ENCODE measurements at regions not wholly inside any gene's neighbourhood (a gene's known extent, or its start where the extent isn't known, plus 50 kb on each side); places are given as distances from the start of the nearest gene placed in this dataset.

DNA sequence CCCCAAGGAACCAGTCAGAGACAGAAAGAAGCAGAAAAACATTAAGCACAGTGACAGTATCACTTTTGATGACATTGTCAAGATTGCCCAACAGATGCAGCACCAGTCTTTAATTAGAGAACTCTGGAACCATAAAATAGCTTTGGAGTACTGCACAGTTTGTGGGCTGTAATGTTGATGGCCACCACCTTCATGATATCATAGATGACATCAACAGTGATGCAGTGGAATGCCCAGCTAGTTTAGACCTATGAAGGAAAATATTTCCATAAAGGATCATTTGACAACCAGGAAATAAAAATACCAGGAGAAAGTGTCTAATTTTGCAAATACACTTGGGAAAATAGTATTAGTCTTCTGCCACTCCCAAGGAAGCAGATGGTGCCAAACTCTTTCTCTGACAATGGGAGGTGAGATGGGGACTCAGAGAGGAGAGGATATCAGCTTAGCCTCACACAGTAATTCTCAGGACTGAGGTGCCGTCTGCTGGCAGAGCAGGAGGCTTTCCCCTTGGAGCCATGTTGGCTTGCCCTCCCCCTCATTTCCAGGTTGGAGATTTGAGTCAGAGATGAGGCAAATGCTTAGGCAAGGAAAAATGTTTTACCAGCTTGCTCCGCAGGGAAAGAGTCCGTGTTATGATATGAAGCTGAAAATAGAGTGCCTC, 107.5 kb upstream of the CELF4 start:
- peaks cover 10% of the 10 kb centered on the region for H3K9me3 Mint-ChIP-seq

DNA sequence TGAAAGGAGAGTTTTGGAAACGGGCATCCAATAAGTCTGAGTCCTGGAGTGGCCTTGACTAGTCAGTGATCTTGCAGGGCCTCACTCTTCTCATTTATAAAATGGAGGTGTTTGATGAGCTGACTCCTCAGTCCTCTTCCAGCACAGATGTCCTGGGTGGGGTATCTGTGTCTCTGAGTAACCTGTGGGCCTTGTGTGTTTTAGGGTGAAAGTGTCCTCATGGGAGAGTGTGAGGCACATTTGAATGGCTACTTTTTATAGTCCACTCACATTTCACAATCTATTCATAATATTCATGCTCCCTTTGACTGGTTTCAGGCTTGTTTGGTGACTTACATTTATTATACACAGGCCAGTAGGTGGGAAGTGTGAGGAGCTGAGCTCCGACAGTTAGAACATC, 106.4 kb upstream of the CELF4 start:
- no peak overlapping the region for H3K4me3 Mint-ChIP-seq
- H3K27ac Mint-ChIP-seq: no peak overlapping the region
- H3K36me3 Mint-ChIP-seq (ENCODE audit: low read depth): no peaks in the 10 kb centered on the region
- TF ChIP-seq, protein P1, sequence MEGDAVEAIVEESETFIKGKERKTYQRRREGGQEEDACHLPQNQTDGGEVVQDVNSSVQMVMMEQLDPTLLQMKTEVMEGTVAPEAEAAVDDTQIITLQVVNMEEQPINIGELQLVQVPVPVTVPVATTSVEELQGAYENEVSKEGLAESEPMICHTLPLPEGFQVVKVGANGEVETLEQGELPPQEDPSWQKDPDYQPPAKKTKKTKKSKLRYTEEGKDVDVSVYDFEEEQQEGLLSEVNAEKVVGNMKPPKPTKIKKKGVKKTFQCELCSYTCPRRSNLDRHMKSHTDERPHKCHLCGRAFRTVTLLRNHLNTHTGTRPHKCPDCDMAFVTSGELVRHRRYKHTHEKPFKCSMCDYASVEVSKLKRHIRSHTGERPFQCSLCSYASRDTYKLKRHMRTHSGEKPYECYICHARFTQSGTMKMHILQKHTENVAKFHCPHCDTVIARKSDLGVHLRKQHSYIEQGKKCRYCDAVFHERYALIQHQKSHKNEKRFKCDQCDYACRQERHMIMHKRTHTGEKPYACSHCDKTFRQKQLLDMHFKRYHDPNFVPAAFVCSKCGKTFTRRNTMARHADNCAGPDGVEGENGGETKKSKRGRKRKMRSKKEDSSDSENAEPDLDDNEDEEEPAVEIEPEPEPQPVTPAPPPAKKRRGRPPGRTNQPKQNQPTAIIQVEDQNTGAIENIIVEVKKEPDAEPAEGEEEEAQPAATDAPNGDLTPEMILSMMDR (conservative IDR thresholded peaks at IDR 0.05): no peak
- peaks cover 10% of the 10 kb centered on the region for H3K9me3 Mint-ChIP-seq
- H3K27ac ChIP-seq (ENCODE audit: low read depth, low read length): no peak overlapping the region
- H3K4me3 ChIP-seq (ENCODE audit: low read length): no peak overlapping the region
- peaks cover 4% of the 10 kb centered on the region for H3K27me3 Mint-ChIP-seq (ENCODE audit: insufficient read depth)
- H3K36me3 ChIP-seq (ENCODE audit: control insufficient read depth, insufficient read depth, low read length): no peaks in the 10 kb centered on the region
- H3K9me3 ChIP-seq (ENCODE audit: control insufficient read depth, low read length): peaks cover 11% of the 10 kb centered on the region
- 93 to 100% methylated on average over 2 of the region's 2 CpGs for WGBS, 2 experiments (ENCODE audit: insufficient coverage in 1 of 2, insufficient read length in 1 of 2)
- H3K27me3 ChIP-seq (ENCODE audit: control insufficient read depth, insufficient read depth, low read length, poor library complexity, severe bottlenecking): no peaks in the 10 kb centered on the region
- H3K4me1 Mint-ChIP-seq: peaks cover 13% of the 10 kb centered on the region
- no peak overlapping the region for H3K9ac ChIP-seq (ENCODE audit: extremely low read depth, low read length, poor library complexity, severe bottlenecking)
- DNase-seq: no peak
- peaks cover 6% of the 10 kb centered on the region for H3K4me1 ChIP-seq (ENCODE audit: control insufficient read depth, insufficient read depth, low read length)

More for the DNA sequence above, 107.5 kb upstream of the CELF4 start:
- Histone ChIP-seq H3K4me3 (ENCODE audit: low read length) (no peak overlapping the region), H3K27ac (ENCODE audit: low read depth, low read length) (no peak overlapping the region), H3K36me3 (ENCODE audit: control insufficient read depth, insufficient read depth, low read length) (no peaks in the 10 kb centered on the region), H3K27me3 (ENCODE audit: control insufficient read depth, insufficient read depth, low read length, poor library complexity, severe bottlenecking) (no peaks in the 10 kb centered on the region), H3K4me1 (ENCODE audit: control insufficient read depth, insufficient read depth, low read length) (peaks cover 6% of the 10 kb centered on the region), H3K9me3 (ENCODE audit: control insufficient read depth, low read length) (peaks cover 11% of the 10 kb centered on the region), H3K9ac (ENCODE audit: extremely low read depth, low read length, poor library complexity, severe bottlenecking) (no peak overlapping the region)
- H3K4me3 Mint-ChIP-seq: no peak overlapping the region
- H3K27me3 Mint-ChIP-seq (ENCODE audit: insufficient read depth): peaks cover 4% of the 10 kb centered on the region
- WGBS, 2 experiments (ENCODE audit: insufficient coverage in 1 of 2, insufficient read length in 1 of 2): 83% methylated on average over 3 of the region's 3 CpGs; no CpG with 5 or more reads in 1 of the 2 experiments
- H3K27ac Mint-ChIP-seq: no peak overlapping the region
- TF ChIP-seq, protein P1 (conservative IDR thresholded peaks at IDR 0.05): no peak
- H3K4me1 Mint-ChIP-seq: peaks cover 13% of the 10 kb centered on the region
- H3K36me3 Mint-ChIP-seq (ENCODE audit: low read depth): no peaks in the 10 kb centered on the region
- DNase-seq: no peak

DNA sequence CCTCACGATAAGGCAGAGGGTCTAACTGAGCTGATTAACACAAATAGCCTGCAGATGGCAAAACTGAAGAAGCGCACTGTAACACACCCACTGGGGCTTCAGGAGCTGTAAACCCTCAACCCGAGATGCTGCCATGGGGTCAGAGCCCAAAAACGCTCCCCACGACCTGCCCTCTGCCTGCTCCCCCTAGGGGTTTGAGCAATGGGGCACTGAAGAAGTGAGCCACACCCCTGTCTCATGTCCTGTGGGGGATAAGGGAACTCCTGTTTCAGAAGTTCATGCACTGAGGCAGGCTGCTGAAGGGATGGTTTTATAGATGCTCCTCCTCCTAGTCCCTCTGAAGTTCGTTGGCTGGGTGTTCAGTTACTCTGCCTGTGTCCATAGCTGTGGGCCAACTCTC, 105.9 kb upstream of the CELF4 start:
- H3K36me3 Mint-ChIP-seq (ENCODE audit: low read depth): no peaks in the 10 kb centered on the region
- no peak overlapping the region for H3K27ac ChIP-seq (ENCODE audit: low read depth, low read length)
- peaks cover 6% of the 10 kb centered on the region for H3K4me1 ChIP-seq (ENCODE audit: control insufficient read depth, insufficient read depth, low read length)
- no peaks in the 10 kb centered on the region for H3K27me3 ChIP-seq (ENCODE audit: control insufficient read depth, insufficient read depth, low read length, poor library complexity, severe bottlenecking)
- DNase-seq: no peak
- H3K4me3 Mint-ChIP-seq: no peak overlapping the region
- peaks cover 4% of the 10 kb centered on the region for H3K27me3 Mint-ChIP-seq (ENCODE audit: insufficient read depth)
- H3K27ac Mint-ChIP-seq: no peak overlapping the region
- no peak overlapping the region for H3K4me3 ChIP-seq (ENCODE audit: low read length)
- H3K9me3 Mint-ChIP-seq: peaks cover 10% of the 10 kb centered on the region
- WGBS, 2 experiments (ENCODE audit: insufficient coverage in 1 of 2, insufficient read length in 1 of 2): 94 to 95% methylated on average over 6 of the region's 6 CpGs
- peaks cover 15% of the 10 kb centered on the region for H3K4me1 Mint-ChIP-seq
- peaks cover 11% of the 10 kb centered on the region for H3K9me3 ChIP-seq (ENCODE audit: control insufficient read depth, low read length)
- TF ChIP-seq, protein P1 (conservative IDR thresholded peaks at IDR 0.05): no peak
- no peak overlapping the region for H3K9ac ChIP-seq (ENCODE audit: extremely low read depth, low read length, poor library complexity, severe bottlenecking)
- no peaks in the 10 kb centered on the region for H3K36me3 ChIP-seq (ENCODE audit: control insufficient read depth, insufficient read depth, low read length)

Measured in endodermal cell (in vitro differentiated cells).